Activated CD8-positive, alpha-beta memory T cell treated with anti-CD3 and anti-CD28 coated beads for 4 hours (primary cell): ENCODE measurements at regions not wholly inside any gene's neighbourhood (a gene's known extent, or its start where the extent isn't known, plus 50 kb on each side); places are given as distances from the start of the nearest gene placed in this dataset.

Experiments
- DNase-seq, 2 donors: peaks; one replicate each; pipeline ENCODE4 v3.0.0-alpha.2; 2020; ENCODE audit warnings: low read depth in 2 of 2

GRCh38 chr15:70473581-70474370 lies 289.6 kb downstream of the UACA start:
- DNase-seq: no peak

GRCh38 chr15:70471517-70471916 lies 291.8 kb downstream of the UACA start:
- DNase-seq: no peak

GRCh38 chr15:70470556-70471191 lies 292.7 kb downstream of the UACA start:
- DNase-seq: no peak

GRCh38 chr15:70469651-70470555 lies 293.5 kb downstream of the UACA start:
- DNase-seq: no peak

GRCh38 chr15:70469182-70469581 lies 294.2 kb downstream of the UACA start:
- no peak for DNase-seq

- peak in 1 of 2 donors; percentile 22 for DNase-seq
Measured at GRCh38 chr15:70466895-70467529, 296.3 kb downstream of the UACA start.

GRCh38 chr15:70466305-70466704 lies 297.1 kb downstream of the UACA start:
- DNase-seq: no peak

GRCh38 chr15:70465812-70466211 lies 297.5 kb downstream of the UACA start:
- DNase-seq: no peak

GRCh38 chr15:70463453-70463834 lies 299.9 kb downstream of the UACA start:
- DNase-seq: no peak

- no peak for DNase-seq
Measured at GRCh38 chr15:70461992-70462391, 301.4 kb downstream of the UACA start.

- no peak for DNase-seq
Measured at GRCh38 chr15:70461017-70461416, 302.3 kb downstream of the UACA start.

GRCh38 chr15:70459312-70459711 lies 304.0 kb downstream of the UACA start:
- no peak for DNase-seq

- no peak for DNase-seq
Measured at GRCh38 chr15:70453766-70454165, 309.6 kb downstream of the UACA start.

GRCh38 chr15:70453238-70453637 lies 310.1 kb downstream of the UACA start:
- DNase-seq: no peak

- no peak for DNase-seq
Measured at GRCh38 chr15:70451821-70452653, 311.3 kb downstream of the UACA start.

GRCh38 chr15:70450142-70450443 lies 313.3 kb downstream of the UACA start:
- no peak for DNase-seq

GRCh38 chr15:70449311-70450141 lies 313.8 kb downstream of the UACA start:
- DNase-seq: no peak

- peak; percentile 14 to 18 for DNase-seq
Measured at GRCh38 chr15:70447928-70448698, 315.2 kb downstream of the UACA start.

- no peak for DNase-seq
Measured at GRCh38 chr15:70447521-70447920, 315.8 kb downstream of the UACA start.

GRCh38 chr15:70447081-70447480 lies 316.3 kb downstream of the UACA start:
- no peak for DNase-seq
